Upper lobe of left lung (tissue), 6 donors: ENCODE measurements at regions not wholly inside any gene's neighbourhood (a gene's known extent, or its start where the extent isn't known, plus 50 kb on each side); places are given as distances from the start of the nearest gene placed in this dataset.

ENCODE experiments used
- ATAC-seq, 2 donors: fragments of 200-7000 bp; cut with Tn5 transposase; one replicate each; pipeline ENCODE4 v1.9.1; 2022; ENCODE audit warnings: mild to moderate bottlenecking in 2 of 2, moderate library complexity in 2 of 2; ENCODE audit not compliant: low FRiP score in 2 of 2
- DNase-seq, 2 donors: peaks; one replicate each; pipeline ENCODE4 v3.0.0-alpha.2; 2019 to 2020
- H3K27ac ChIP-seq, 4 donors: fragments of 200-600 bp; sonication (generic); one replicate each; pipeline ENCODE4 v1.5.1; 2016 to 2019
- H3K27me3 ChIP-seq, 4 donors: fragments of 200-600 bp; sonication (generic); one replicate each; pipeline ENCODE4 v1.5.1; 2017 to 2019
- H3K36me3 ChIP-seq, 4 donors: fragments of 200-600 bp; sonication (generic); one replicate each; pipeline ENCODE4 v1.5.1; 2016 to 2019
- H3K4me1 ChIP-seq, 4 donors: fragments of 200-600 bp; sonication (generic); one replicate each; pipeline ENCODE4 v1.5.1; 2018 to 2019
- H3K4me3 ChIP-seq, 4 donors: fragments of 200-600 bp; sonication (generic); one replicate each; pipeline ENCODE4 v1.5.1; 2017 to 2019; ENCODE audit warnings: mild to moderate bottlenecking in 2 of 4, moderate library complexity in 1 of 4
- H3K9me3 ChIP-seq, 4 donors: fragments of 200-600 bp; sonication (generic); one replicate each; pipeline ENCODE4 v1.5.1; 2018 to 2019
- EP300 ChIP-seq, 4 donors: sonication (generic); formaldehyde crosslinking; IDR thresholded peaks; one replicate each; pipeline ENCODE4 v1.5.1; 2017; ENCODE audit warnings: antibody characterized with exemption in 4 of 4, control low read depth in 2 of 4
- POLR2A ChIP-seq, 4 donors: fragments of 450-650 bp; IDR thresholded peaks; one replicate each; pipeline ENCODE4 v1.5.1; 2016 to 2017; ENCODE audit warnings: antibody characterized with exemption in 4 of 4, mild to moderate bottlenecking in 2 of 4
- POLR2AphosphoS5 ChIP-seq, 2 donors: sonication (generic); formaldehyde crosslinking; IDR thresholded peaks; one replicate each; pipeline ENCODE4 v1.5.1; 2017; ENCODE audit warnings: antibody characterized with exemption in 2 of 2
- WGBS, 2 donors: methylation state at CpG; one replicate each; pipeline ENCODE4 v1.1.5; 2017 to 2018; 5-methylcytosine and 5-hydroxymethylcytosine counted together
- TF ChIP-seq, protein P1 (sequence below), 6 experiments: fragments of 450-650 bp in 4 of 6; fragments of 200-600 bp in 2 of 6; sonication (generic) in 2 of 6; IDR thresholded peaks; one replicate each; pipeline ENCODE4 v1.5.1; 2016 to 2019; ENCODE audit warnings: antibody characterized with exemption in 6 of 6
- donor health status: DM: no; HTN: no; CAD: no; lungs with moderate emphysema.
- donor health status: DM: no; HTN: yes; CAD: no; lungs with severe emphysema.

DNA sequence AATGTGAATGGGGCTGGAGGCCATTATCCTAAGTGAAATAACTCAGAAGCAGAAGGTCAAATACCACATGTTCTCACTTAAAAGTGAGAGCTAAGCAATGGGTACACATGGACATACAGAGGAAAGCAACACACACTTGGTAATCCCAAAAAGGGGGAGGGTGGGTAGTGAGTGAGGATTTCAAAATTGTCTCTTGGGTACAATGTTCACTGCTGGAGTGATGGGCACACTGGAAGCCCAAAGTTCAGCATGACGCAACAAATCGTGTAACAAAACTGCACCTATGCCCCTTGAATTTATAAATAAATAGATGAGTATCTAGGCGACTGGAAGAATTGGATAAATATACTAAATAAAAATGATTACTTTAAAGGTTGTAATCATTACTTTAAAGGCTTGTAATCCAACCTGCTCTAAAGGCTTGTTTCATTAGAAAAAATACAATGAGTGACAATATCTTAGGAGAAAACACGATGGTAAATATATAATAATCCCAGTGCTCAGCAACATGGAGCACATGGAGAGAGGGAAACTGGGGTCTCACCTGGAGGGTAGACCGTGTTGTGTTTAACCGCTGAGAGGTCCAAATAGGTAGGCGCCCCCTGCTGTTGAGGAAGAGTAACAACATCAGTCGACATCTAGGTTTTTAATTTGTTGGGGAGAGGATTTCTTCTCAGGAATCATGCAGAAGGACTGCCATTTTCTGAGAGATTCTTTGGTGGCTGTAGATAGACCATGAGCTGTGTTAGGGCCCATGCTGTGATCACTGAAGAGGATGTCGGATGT is 78.5 kb upstream of the ROBO1 start:
- WGBS, 2 donors: 59 to 65% methylated on average over 9 of the region's 9 CpGs
- ATAC-seq: no peak
- Histone ChIP-seq H3K9me3 (no peaks in the 10 kb centered on the region), H3K27me3 (no peaks in the 10 kb centered on the region), H3K27ac (no peak overlapping the region), H3K4me3 (no peak overlapping the region), H3K4me1 (no peaks in the 10 kb centered on the region), H3K36me3 (no peaks in the 10 kb centered on the region)
- DNase-seq: no peak
- TF ChIP-seq POLR2AphosphoS5 (IDR thresholded peaks at IDR 0.05) (no peak), POLR2A (IDR thresholded peaks at IDR 0.05) (no peak), EP300 (IDR thresholded peaks at IDR 0.05) (no peak)
- TF ChIP-seq, protein P1, sequence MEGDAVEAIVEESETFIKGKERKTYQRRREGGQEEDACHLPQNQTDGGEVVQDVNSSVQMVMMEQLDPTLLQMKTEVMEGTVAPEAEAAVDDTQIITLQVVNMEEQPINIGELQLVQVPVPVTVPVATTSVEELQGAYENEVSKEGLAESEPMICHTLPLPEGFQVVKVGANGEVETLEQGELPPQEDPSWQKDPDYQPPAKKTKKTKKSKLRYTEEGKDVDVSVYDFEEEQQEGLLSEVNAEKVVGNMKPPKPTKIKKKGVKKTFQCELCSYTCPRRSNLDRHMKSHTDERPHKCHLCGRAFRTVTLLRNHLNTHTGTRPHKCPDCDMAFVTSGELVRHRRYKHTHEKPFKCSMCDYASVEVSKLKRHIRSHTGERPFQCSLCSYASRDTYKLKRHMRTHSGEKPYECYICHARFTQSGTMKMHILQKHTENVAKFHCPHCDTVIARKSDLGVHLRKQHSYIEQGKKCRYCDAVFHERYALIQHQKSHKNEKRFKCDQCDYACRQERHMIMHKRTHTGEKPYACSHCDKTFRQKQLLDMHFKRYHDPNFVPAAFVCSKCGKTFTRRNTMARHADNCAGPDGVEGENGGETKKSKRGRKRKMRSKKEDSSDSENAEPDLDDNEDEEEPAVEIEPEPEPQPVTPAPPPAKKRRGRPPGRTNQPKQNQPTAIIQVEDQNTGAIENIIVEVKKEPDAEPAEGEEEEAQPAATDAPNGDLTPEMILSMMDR (IDR thresholded peaks at IDR 0.05): no peak

- Histone ChIP-seq H3K9me3 (no peaks in the 10 kb centered on the region), H3K36me3 (no peaks in the 10 kb centered on the region), H3K4me3 (no peak overlapping the region), H3K27me3 (no peaks in the 10 kb centered on the region), H3K4me1 (no peaks in the 10 kb centered on the region), H3K27ac (no peak overlapping the region)
- DNase-seq (no peak), ATAC-seq (no peak)
- 83 to 95% methylated on average over 4 of the region's 4 CpGs for WGBS, 2 donors
- TF ChIP-seq POLR2A (IDR thresholded peaks at IDR 0.05) (no peak), EP300 (IDR thresholded peaks at IDR 0.05) (no peak), POLR2AphosphoS5 (IDR thresholded peaks at IDR 0.05) (no peak)
- TF ChIP-seq, protein P1 (IDR thresholded peaks at IDR 0.05): no peak
These were observed 77.7 kb upstream of the ROBO1 start for GRCh38 chr3:79845546-79845945.

DNA sequence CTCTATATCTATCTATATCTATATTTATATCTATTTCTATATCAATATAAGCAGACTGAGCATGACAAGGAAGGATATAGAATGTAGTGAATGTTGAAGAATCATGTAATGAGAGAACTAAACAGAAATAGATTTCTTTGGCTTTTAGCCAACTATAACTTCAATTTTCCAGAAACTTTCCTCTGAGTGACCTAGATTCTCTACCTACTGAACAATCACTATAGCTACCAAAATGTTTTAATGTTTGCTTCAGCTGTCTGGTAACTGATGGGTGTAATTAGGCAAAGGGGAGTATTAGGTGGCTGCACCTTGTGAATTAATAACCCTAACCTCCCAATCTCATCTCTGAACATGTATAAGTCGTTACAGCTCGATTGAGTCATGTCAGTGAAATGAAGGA is 76.4 kb upstream of the ROBO1 start:
- H3K4me3 ChIP-seq: no peak overlapping the region
- no peaks in the 10 kb centered on the region for H3K4me1 ChIP-seq
- TF ChIP-seq EP300 (IDR thresholded peaks at IDR 0.05) (no peak), POLR2AphosphoS5 (IDR thresholded peaks at IDR 0.05) (no peak), POLR2A (IDR thresholded peaks at IDR 0.05) (no peak)
- TF ChIP-seq, protein P1 (IDR thresholded peaks at IDR 0.05): no peak
- DNase-seq (no peak), ATAC-seq (no peak)
- no peak overlapping the region for H3K27ac ChIP-seq
- no peaks in the 10 kb centered on the region for H3K27me3 ChIP-seq
- 86 to 89% methylated on average over 2 of the region's 2 CpGs for WGBS, 2 donors
- no peaks in the 10 kb centered on the region for H3K9me3 ChIP-seq
- no peaks in the 10 kb centered on the region for H3K36me3 ChIP-seq

DNA sequence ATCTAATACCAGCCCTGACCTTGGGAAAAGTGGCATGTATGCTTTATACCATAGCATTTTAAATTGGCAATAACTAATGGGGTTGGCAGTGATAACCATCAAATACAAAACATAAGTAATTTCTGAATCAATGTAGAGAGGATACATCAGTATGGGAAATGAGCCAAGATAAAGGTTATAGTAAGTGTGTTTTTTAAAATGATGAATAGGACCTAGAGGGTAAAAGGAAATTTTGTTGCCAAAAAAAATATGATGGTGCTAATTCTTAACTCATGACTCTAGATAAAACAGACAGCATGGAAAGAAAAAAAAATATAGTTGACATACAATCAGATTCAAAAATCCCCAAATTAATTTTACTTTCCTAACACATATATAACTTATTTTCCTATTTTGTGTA is 75.4 kb upstream of the ROBO1 start:
- DNase-seq: no peak
- ATAC-seq: no peak
- Histone ChIP-seq H3K4me1 (no peaks in the 10 kb centered on the region), H3K27me3 (no peaks in the 10 kb centered on the region), H3K27ac (no peak overlapping the region), H3K36me3 (no peaks in the 10 kb centered on the region), H3K4me3 (no peak overlapping the region), H3K9me3 (no peaks in the 10 kb centered on the region)
- TF ChIP-seq, protein P1 (IDR thresholded peaks at IDR 0.05): no peak
- TF ChIP-seq POLR2AphosphoS5 (IDR thresholded peaks at IDR 0.05): no peak
- no peak for TF ChIP-seq POLR2A (IDR thresholded peaks at IDR 0.05)
- no peak for TF ChIP-seq EP300 (IDR thresholded peaks at IDR 0.05)

GRCh38 chr3:79835701-79836100 is 67.9 kb upstream of the ROBO1 start:
- Histone ChIP-seq H3K36me3 (no peaks in the 10 kb centered on the region), H3K9me3 (no peaks in the 10 kb centered on the region), H3K4me1 (no peaks in the 10 kb centered on the region), H3K27me3 (no peaks in the 10 kb centered on the region), H3K27ac (no peak overlapping the region), H3K4me3 (no peak overlapping the region)
- TF ChIP-seq, protein P1 (IDR thresholded peaks at IDR 0.05): no peak
- TF ChIP-seq EP300 (IDR thresholded peaks at IDR 0.05) (no peak), POLR2AphosphoS5 (IDR thresholded peaks at IDR 0.05) (no peak), POLR2A (IDR thresholded peaks at IDR 0.05) (no peak)
- DNase-seq: no peak
- 60 to 63% methylated on average over 4 of the region's 4 CpGs for WGBS, 2 donors
- no peak for ATAC-seq
